ENCODE measurements at regions not wholly inside any gene's neighbourhood (a gene's known extent, or its start where the extent isn't known, plus 50 kb on each side); places are given as distances from the start of the nearest gene placed in this dataset.

GRCh38 chr14:71638523-71639196 lies 293.6 kb upstream of the RGS6 start:
- H3K4me3 ChIP-seq (ENCODE audit: low read depth, low read length, poor library complexity, severe bottlenecking) = no peak overlapping the region
- no peaks in the 10 kb centered on the region for H3K9me3 ChIP-seq (ENCODE audit: low read length)
- no TSS peak for BruUV-seq (replicated peaks)
- H4K20me1 ChIP-seq (ENCODE audit: insufficient read depth, low read length) = no peaks in the 10 kb centered on the region
- no peaks in the 10 kb centered on the region for H3K4me1 ChIP-seq (ENCODE audit: insufficient read depth, low read length, poor library complexity, severe bottlenecking)
- no peak overlapping the region for H3K27ac ChIP-seq (ENCODE audit: low read depth, low read length, poor library complexity, severe bottlenecking)
- CTCF ChIA-PET (ENCODE audit: unreplicated experiment) = no interaction called here
- H3K9me2 ChIP-seq (ENCODE audit: insufficient read depth, low read length) = no peaks in the 10 kb centered on the region
- H3K36me3 ChIP-seq (ENCODE audit: insufficient read depth, low read length) = peaks cover 6% of the 10 kb centered on the region; the same call in 1 of the 2 replicates
- H3K4me2 ChIP-seq (ENCODE audit: low read length) = no peak overlapping the region
- POLR2A ChIA-PET = no interaction called here
- TF ChIP-seq EZH2phosphoT487 (IDR thresholded peaks at IDR 0.05; ENCODE audit: borderline replicate concordance, low read depth, low read length) = no peak
- TF ChIP-seq CTCF (conservative IDR thresholded peaks at IDR 0.05; ENCODE audit: low read length) = no peak
- no peaks in the 10 kb centered on the region for H3K79me2 ChIP-seq (ENCODE audit: insufficient read depth, low read depth, low read length)
- DNase-seq (ENCODE audit: low spot score) = no peak
- H2AFZ ChIP-seq (ENCODE audit: low read length) = no peak overlapping the region
- intact Hi-C loops (cut with micrococcal nuclease; ENCODE audit: unreplicated experiment) = no loop called here

DNA sequence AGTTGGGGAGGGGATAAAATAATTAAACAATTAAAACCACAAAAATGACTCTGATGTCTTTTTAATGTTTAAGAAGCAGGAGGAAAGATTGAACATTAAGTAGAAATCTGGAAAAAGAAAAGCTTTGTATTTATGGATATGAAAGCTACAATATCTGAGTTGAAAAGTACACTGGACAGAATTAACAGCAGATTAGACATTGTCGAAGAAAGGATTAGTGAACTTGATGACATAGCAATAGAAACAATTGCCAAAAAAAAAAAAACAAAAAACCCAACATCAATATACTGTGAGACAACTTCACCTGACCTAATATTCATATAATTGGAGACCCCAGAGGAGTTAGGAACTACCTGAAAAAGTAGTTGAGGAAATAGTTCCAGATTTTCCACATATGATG lies 289.5 kb upstream of the RGS6 start:
- BruUV-seq (replicated peaks) = no TSS peak

More for the DNA sequence above, 289.5 kb upstream of the RGS6 start:
- no peaks in the 10 kb centered on the region for H3K36me3 ChIP-seq (ENCODE audit: insufficient read depth, low read length)
- no peaks in the 10 kb centered on the region for H3K9me2 ChIP-seq (ENCODE audit: insufficient read depth, low read length)
- intact Hi-C loops (cut with micrococcal nuclease; ENCODE audit: unreplicated experiment) = no loop called here
- TF ChIP-seq CTCF (conservative IDR thresholded peaks at IDR 0.05; ENCODE audit: low read length) (no peak), EZH2phosphoT487 (IDR thresholded peaks at IDR 0.05; ENCODE audit: borderline replicate concordance, low read depth, low read length) (no peak)
- H3K4me2 ChIP-seq (ENCODE audit: low read length) = no peak overlapping the region
- CTCF ChIA-PET (ENCODE audit: unreplicated experiment) = no interaction called here
- H3K4me3 ChIP-seq (ENCODE audit: low read depth, low read length, poor library complexity, severe bottlenecking) = no peak overlapping the region
- no peaks in the 10 kb centered on the region for H3K9me3 ChIP-seq (ENCODE audit: low read length)
- no peaks in the 10 kb centered on the region for H4K20me1 ChIP-seq (ENCODE audit: insufficient read depth, low read length)
- POLR2A ChIA-PET = no interaction called here
- H2AFZ ChIP-seq (ENCODE audit: low read length) = no peak overlapping the region
- H3K79me2 ChIP-seq (ENCODE audit: insufficient read depth, low read depth, low read length) = no peaks in the 10 kb centered on the region
- no peaks in the 10 kb centered on the region for H3K4me1 ChIP-seq (ENCODE audit: insufficient read depth, low read length, poor library complexity, severe bottlenecking)
- DNase-seq (ENCODE audit: low spot score) = no peak
- H3K27ac ChIP-seq (ENCODE audit: low read depth, low read length, poor library complexity, severe bottlenecking) = no peak overlapping the region
